ENCODE measurements at regions not wholly inside any gene's neighbourhood (a gene's known extent, or its start where the extent isn't known, plus 50 kb on each side); places are given as distances from the start of the nearest gene placed in this dataset.

DNA sequence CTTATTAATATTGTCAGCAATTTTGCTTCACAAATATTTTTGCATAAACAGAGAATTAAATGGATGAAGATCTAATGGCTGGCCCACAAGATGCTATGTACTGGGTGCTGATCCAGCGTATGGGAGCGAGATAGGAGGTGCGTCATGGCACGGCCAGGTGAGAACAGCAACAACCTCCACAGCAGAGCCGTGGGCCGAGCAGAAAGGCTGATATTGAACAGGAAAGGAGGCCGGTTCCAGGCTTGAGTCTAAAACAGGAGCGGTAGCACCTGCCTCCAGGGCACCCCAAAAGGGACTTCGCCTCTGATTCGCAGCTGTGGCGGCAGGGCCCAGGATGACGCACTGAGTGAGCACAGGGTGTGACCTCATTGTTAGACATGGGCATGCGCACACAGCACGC lies 1502.1 kb downstream of the TBC1D22A start:
- no peak for TF ChIP-seq CTCF (IDR thresholded peaks at IDR 0.05)
- TF ChIP-seq POLR2A (IDR thresholded peaks at IDR 0.05) = no peak

Measured in heart left ventricle (tissue), 13 donors.